HepG2 (cell line): ENCODE measurements at regions not wholly inside any gene's neighbourhood (a gene's known extent, or its start where the extent isn't known, plus 50 kb on each side); places are given as distances from the start of the nearest gene placed in this dataset.

Experiments
- ATF3 ChIP-seq: sonication (generic); formaldehyde crosslinking; IDR thresholded peaks from 2 replicates; pipeline ENCODE4 v1.4.0; 2020; ENCODE audit warnings: missing genetic modification reagents
- BHLHE40 ChIP-seq: IDR thresholded peaks from 2 replicates; pipeline ENCODE4 v1.6.1; 2011; ENCODE audit warnings: low read length, improper control_type of control experiment
- CTCF ChIP-seq: sonication (generic); formaldehyde crosslinking; IDR thresholded peaks from 2 replicates; pipeline ENCODE4 v1.5.0; 2020; ENCODE audit warnings: mild to moderate bottlenecking, missing genetic modification reagents, moderate library complexity
- MEF2D ChIP-seq: sonication (generic); formaldehyde crosslinking; IDR thresholded peaks from 2 replicates; pipeline ENCODE4 v1.5.1; 2020; ENCODE audit warnings: mild to moderate bottlenecking, missing genetic modification reagents
- NFATC3 ChIP-seq: sonication (generic); formaldehyde crosslinking; IDR thresholded peaks from 2 replicates; pipeline ENCODE4 v1.5.1; 2020; ENCODE audit warnings: mild to moderate bottlenecking, missing genetic modification reagents
- NR3C1 ChIP-seq: sonication (generic); formaldehyde crosslinking; IDR thresholded peaks from 2 replicates; pipeline ENCODE4 v1.4.0; 2020; ENCODE audit warnings: missing genetic modification reagents
- POLR2AphosphoS2 ChIP-seq: IDR thresholded peaks from 2 replicates; pipeline ENCODE4 v1.6.1; 2011; ENCODE audit warnings: low read depth, low read length, improper control_type of control experiment
- SP2 ChIP-seq: sonication (generic); formaldehyde crosslinking; IDR thresholded peaks from 2 replicates; pipeline ENCODE4 v1.5.1; 2020; ENCODE audit warnings: mild to moderate bottlenecking, missing genetic modification reagents
- TGIF2 ChIP-seq: IDR thresholded peaks from 2 replicates; pipeline ENCODE4 v1.6.1; 2016; ENCODE audit warnings: control low read depth, missing compliant biosample characterization
- ZBTB10 ChIP-seq: sonication (generic); formaldehyde crosslinking; IDR thresholded peaks from 2 replicates; pipeline ENCODE4 v1.4.0; 2020; ENCODE audit warnings: missing genetic modification reagents, borderline replicate concordance
- ZNF589 ChIP-seq: sonication (generic); formaldehyde crosslinking; conservative IDR thresholded peaks from 2 replicates; pipeline ENCODE4 v1.8.0; 2022; ENCODE audit warnings: mild to moderate bottlenecking, moderate library complexity, missing genetic modification reagents

GRCh38 chr2:180443888-180444287 lies 436.8 kb upstream of the CWC22 start:
- TF ChIP-seq NR3C1 (CRISPR knock-in tag): no peak
- TF ChIP-seq SP2 (CRISPR knock-in tag): no peak
- no peak for TF ChIP-seq ATF3 (CRISPR knock-in tag)
- TF ChIP-seq ZNF589 (CRISPR knock-in tag): no peak
- no peak for TF ChIP-seq CTCF (CRISPR knock-in tag)
- no peak for TF ChIP-seq MEF2D
- no peak for TF ChIP-seq ZBTB10 (CRISPR knock-in tag)
- TF ChIP-seq BHLHE40: no peak
- no peak for TF ChIP-seq TGIF2 (CRISPR knock-in tag)
- TF ChIP-seq NFATC3: no peak
- TF ChIP-seq POLR2AphosphoS2: no peak
